NCI-H2196 treated with DMSO at 0.1 percent for 48 hours (cell line): ENCODE measurements at regions not wholly inside any gene's neighbourhood (a gene's known extent, or its start where the extent isn't known, plus 50 kb on each side); places are given as distances from the start of the nearest gene placed in this dataset.
"Not testable (repeated sequence)": the region's sequence is repeated elsewhere in the genome, so short reads cannot be mapped to it uniquely, and the experiment has no call there.

Experiments
- DNase-seq: peaks from one replicate; lab custom pipeline; 2025; ENCODE audit not compliant: unreplicated experiment; lab: John Stamatoyannopoulos, UW

- no peak for DNase-seq
These were observed 417.8 kb upstream of the LCORL start for GRCh38 chr4:18439311-18439710.

GRCh38 chr4:18435781-18436180 lies 414.2 kb upstream of the LCORL start:
- DNase-seq: no peak

GRCh38 chr4:18422685-18423084 lies 401.1 kb upstream of the LCORL start:
- DNase-seq: no peak

- DNase-seq: no peak
These were observed 400.0 kb upstream of the LCORL start for GRCh38 chr4:18421519-18421918.

- DNase-seq: no peak
These were observed 398.2 kb upstream of the LCORL start for GRCh38 chr4:18419780-18420179.

GRCh38 chr4:18418195-18418898 lies 396.8 kb upstream of the LCORL start:
- DNase-seq: not testable (repeated sequence)

DNA sequence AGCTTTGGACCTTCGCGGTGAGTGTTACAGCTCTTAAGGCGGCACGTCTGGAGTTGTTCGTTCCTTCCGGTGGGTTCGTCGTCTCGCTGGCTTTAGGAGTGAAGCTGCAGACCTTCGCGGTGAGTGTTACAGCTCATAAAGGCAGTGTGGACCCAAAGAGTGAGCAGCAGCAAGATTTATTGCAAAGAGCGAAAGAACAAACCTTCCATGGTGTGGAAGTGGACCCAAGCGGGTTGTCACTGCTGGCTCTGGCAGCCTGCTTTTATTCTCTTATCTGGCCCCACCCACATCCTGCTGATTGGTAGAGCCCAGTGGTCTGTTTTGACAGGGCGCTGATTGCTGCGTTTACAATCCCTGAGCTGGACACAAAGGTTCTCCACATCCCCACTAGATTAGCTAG lies 396.1 kb upstream of the LCORL start:
- DNase-seq: not testable (repeated sequence)

DNA sequence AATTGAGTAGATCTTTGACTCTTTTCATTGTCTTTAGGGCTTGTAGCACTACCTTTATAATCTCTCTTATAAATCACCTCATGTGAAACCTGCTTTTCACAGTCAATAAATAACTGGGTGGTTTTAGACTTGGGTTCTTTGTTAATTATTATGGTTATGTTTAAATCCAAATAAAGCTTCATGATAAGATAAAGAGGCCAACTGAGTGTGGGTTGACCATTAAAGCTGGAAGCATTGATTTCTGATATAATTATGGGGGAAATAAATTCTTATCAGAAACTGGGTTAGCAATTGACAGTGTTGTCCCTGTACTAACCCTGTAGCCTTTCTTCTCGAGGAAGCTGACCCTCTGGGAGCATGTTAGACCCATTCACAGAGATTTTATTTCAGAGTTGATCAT lies 384.7 kb upstream of the LCORL start:
- no peak for DNase-seq

DNA sequence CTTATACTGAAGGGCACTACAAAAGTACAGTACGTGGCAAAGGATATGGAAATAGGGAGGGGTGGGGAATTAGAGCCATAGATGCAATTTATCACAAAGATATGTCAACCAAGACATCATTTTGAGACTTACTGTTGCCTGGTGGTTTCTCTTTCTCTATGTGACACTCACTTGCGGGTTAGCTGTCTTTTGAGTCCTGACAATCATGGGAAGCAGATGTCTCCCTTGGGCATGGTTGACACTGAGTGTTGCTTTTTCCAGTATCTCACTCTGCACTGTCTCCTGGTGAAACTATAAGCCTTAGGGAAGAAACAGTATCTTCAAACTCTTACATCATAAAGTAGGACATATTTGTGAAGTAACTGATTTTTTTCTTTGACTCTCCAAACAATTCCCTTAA lies 383.5 kb upstream of the LCORL start:
- no peak for DNase-seq

GRCh38 chr4:18404642-18405041 lies 383.1 kb upstream of the LCORL start:
- no peak for DNase-seq

DNA sequence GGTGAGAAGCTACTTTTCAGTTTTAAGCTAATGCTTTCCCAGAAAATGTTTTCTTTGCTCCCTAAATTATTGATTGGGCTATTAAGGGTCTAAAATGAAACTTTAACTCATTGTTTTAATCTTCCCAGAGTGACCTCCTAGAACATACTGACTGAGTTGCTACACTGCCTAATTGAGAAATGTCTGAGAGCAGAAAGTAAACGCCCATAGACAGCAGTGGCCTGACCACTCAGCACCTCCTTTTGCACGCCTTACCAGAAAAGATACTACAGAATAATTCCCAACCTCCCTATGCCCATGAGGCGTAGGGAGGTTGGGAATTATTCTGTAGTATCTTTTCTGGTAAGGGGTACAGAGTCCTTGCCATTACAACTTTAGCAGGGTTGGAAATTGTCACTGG lies 381.8 kb upstream of the LCORL start:
- no peak for DNase-seq

DNA sequence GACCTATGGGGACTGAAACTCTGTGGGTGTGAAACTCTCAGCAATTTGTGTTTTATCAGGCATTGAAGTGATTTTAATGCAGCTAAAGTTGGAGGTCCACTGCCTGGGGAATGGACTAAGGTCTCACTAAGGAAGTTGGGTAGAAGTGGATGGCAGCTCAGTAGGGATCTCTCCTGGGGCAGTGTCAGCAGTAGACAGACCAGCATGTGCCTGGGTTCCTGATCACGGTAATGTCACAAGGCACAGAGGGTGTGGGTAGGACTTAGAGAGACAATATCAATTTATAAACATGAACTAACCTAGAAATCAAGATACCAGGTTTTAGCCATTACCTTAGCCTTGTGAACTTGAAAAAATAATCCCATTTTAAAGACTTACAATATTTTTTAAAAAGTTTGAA lies 380.3 kb upstream of the LCORL start:
- DNase-seq: no peak

DNA sequence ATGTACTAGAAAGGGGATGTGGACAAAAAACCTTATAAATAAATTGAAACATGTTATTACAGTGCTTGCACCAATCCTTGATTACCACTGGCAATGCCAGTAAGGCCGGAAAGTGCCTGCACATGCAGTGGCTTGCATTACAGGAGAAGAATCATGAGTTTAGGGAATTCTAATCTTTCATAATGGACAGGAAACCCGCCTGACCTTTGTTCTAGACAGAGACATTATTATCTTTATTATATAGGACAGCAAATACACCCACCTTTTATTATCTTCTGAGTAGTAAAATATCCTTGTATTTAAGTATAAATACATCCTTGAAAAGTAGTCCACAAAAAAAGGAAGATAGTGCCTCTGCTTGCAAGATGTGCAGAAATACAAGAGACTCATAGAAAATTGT lies 379.9 kb upstream of the LCORL start:
- no peak for DNase-seq

DNA sequence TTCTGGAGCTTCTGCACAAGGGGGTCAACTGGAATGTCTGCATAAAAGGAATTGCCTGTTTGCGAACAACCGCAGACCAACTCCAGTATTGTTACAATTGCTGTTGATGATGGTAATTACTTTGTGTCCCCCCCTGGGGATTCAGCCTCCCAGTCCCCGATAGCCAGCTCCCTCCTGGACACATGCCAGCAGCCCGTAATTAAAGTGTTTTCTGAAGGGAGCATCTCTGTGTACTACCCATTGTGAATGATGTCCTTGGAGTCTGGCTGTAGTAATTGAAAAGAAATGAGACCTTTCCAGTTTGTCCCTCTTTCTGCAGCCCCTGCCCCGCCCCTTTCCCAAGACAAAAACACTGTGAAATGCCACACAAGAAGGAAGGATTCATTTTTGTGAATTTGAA lies 377.1 kb upstream of the LCORL start:
- DNase-seq: no peak

DNA sequence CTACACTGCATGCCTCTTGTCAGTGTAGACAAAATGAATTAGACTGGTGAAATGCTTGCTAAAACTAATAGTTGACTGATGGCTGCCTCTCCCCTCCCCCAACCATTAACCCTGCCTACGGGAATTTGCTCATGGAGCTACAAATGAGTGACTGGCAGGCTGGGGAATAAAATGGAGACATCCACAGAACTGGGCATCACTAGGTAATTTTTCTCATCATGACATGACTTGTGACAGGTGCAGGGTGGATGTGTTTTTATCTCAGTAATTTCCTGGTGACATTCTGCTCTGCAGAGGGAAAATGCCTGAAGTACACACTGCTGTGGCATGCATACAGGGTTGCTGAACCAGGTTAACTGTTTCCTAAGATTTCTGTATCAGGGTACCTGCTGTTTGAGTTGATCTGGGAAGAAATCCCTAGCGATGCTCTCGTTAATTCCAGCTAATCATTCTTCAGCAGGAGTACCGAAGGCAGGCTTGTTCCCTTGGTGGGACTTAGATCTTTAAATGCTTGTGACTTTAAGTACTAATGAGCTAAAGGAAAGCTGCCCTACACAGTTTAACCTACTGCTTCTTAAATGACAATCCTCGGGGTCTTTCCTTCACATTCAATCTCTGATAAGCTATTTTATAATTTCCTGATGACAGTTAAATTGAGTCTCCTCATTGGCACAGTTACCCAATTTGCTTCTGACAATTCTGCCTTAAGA lies 376.3 kb upstream of the LCORL start:
- no peak for DNase-seq

DNA sequence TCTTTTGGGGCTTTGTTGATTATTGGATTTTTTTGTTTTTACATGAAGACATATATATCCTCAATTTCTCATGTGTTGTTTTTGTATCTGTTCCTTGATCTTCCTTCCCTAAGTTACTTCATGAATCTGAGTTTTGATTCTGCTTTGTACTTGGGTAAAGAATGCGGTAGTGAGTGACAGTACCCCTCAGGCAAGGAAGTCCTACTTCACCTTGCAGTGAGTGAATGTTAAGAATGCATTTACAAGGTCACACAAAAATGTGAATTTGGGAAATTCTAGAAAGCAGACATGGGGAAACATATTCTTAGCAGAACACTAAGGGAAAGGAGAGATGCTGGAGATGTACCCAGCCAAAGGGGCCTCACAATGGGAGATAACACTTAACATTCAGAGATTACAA lies 373.1 kb upstream of the LCORL start:
- DNase-seq: no peak

- DNase-seq: no peak
These were observed 369.8 kb upstream of the LCORL start for GRCh38 chr4:18391354-18391728.

GRCh38 chr4:18390655-18391353 lies 369.2 kb upstream of the LCORL start:
- DNase-seq: no peak

GRCh38 chr4:18389115-18389514 lies 367.6 kb upstream of the LCORL start:
- no peak for DNase-seq

- DNase-seq: no peak
These were observed 366.5 kb upstream of the LCORL start for GRCh38 chr4:18388039-18388438.

DNA sequence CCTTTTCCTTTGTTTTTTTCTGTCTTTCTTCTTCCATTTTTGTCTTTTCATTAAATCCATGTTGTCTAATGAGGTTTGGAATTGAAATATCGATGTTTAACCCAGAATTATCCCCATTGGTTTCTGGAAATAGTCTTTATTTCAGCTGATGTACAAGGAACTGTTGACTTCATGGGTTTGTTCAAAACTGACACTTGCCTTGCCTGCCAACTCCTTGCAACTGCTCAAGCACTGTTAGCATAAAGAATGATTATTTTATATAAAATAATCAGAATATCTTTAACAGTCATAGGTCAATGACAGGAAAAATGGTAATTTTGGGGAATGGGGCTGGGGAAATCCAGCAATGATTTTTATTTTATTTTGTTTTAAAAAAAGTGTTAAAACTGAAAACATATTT lies 359.6 kb upstream of the LCORL start:
- DNase-seq: no peak

GRCh38 chr4:18369561-18369960 lies 348.0 kb upstream of the LCORL start:
- DNase-seq: no peak
